ENCODE measurements at regions not wholly inside any gene's neighbourhood (a gene's known extent, or its start where the extent isn't known, plus 50 kb on each side); places are given as distances from the start of the nearest gene placed in this dataset.

- TF ChIP-seq CTCF (conservative IDR thresholded peaks at IDR 0.05), result no peak
- no peak for TF ChIP-seq ZFX (IDR thresholded peaks at IDR 0.05)
Measured at GRCh38 chr3:190197346-190197763, 76.7 kb upstream of the P3H2 start.
